Hepatocyte (in vitro differentiated cells): ENCODE measurements at regions not wholly inside any gene's neighbourhood (a gene's known extent, or its start where the extent isn't known, plus 50 kb on each side); places are given as distances from the start of the nearest gene placed in this dataset.

ENCODE experiments used
- EZH2 ChIP-seq: fragments of 200-600 bp; sonication (generic); IDR thresholded peaks from 2 replicates; pipeline ENCODE4 v1.6.1; 2016; ENCODE audit warnings: antibody characterized with exemption, mild to moderate bottlenecking, borderline replicate concordance
- TF ChIP-seq, protein P1 (sequence below): fragments of 200-600 bp; sonication (generic); IDR thresholded peaks from 2 replicates; pipeline ENCODE4 v1.5.1; 2016; ENCODE audit warnings: antibody characterized with exemption, mild to moderate bottlenecking; ENCODE audit not compliant: poor library complexity

DNA sequence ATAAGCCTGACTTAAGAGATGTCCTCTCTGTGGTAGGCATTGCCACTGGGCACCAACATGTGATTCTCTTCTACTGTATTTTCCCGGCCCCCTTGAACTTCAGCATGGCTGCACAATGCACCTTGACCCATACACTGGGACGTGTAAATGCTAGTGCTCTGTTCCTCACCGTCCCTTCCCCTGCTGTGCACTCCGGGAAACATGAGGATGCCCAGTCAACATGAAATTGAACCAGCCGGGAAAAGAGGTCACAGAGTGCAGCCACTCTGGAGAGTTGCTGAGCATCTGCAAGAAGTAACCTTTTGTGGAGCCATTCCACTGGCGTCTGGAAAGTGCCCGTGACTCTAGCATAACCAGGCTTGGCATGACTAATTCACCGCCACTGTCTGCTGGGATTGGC is 646.7 kb downstream of the NPHP4 start:
- TF ChIP-seq EZH2: no peak
- TF ChIP-seq, protein P1, sequence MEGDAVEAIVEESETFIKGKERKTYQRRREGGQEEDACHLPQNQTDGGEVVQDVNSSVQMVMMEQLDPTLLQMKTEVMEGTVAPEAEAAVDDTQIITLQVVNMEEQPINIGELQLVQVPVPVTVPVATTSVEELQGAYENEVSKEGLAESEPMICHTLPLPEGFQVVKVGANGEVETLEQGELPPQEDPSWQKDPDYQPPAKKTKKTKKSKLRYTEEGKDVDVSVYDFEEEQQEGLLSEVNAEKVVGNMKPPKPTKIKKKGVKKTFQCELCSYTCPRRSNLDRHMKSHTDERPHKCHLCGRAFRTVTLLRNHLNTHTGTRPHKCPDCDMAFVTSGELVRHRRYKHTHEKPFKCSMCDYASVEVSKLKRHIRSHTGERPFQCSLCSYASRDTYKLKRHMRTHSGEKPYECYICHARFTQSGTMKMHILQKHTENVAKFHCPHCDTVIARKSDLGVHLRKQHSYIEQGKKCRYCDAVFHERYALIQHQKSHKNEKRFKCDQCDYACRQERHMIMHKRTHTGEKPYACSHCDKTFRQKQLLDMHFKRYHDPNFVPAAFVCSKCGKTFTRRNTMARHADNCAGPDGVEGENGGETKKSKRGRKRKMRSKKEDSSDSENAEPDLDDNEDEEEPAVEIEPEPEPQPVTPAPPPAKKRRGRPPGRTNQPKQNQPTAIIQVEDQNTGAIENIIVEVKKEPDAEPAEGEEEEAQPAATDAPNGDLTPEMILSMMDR: no peak
